Loucy (cell line): ENCODE measurements at regions not wholly inside any gene's neighbourhood (a gene's known extent, or its start where the extent isn't known, plus 50 kb on each side); places are given as distances from the start of the nearest gene placed in this dataset.

Source experiments
- H2AFZ ChIP-seq: fragments of 200-600 bp; sonication (generic); 2 replicates; pipeline ENCODE4 v1.6.0; 2016; ENCODE audit warnings: antibody characterized with exemption, mild to moderate bottlenecking, low read length, moderate library complexity
- H3F3A ChIP-seq: fragments of 200-600 bp; 2 replicates; pipeline ENCODE4 v1.6.0; 2016; ENCODE audit warnings: antibody characterized with exemption, low read depth, mild to moderate bottlenecking
- H3K27me3 ChIP-seq: fragments of 200-600 bp; sonication (generic); 2 replicates; pipeline ENCODE4 v1.6.1; 2014; ENCODE audit warnings: low read length, mild to moderate bottlenecking; ENCODE audit not compliant: insufficient read depth, poor library complexity, severe bottlenecking
- H3K36me3 ChIP-seq: fragments of 200-600 bp; sonication (generic); 2 replicates; pipeline ENCODE4 v1.6.1; 2016; ENCODE audit warnings: low read length; ENCODE audit not compliant: insufficient read depth
- H3K4me1 ChIP-seq: fragments of 200-600 bp; sonication (generic); 2 replicates; pipeline ENCODE4 v1.5.1; 2014; ENCODE audit warnings: low read length, mild to moderate bottlenecking; ENCODE audit not compliant: insufficient read depth, poor library complexity, severe bottlenecking
- H3K4me2 ChIP-seq: fragments of 200-600 bp; sonication (generic); 2 replicates; pipeline ENCODE4 v1.6.0; 2014; ENCODE audit warnings: antibody characterized with exemption, low read length, low read depth, mild to moderate bottlenecking; ENCODE audit not compliant: poor library complexity, severe bottlenecking
- H3K4me3 ChIP-seq: fragments of 200-600 bp; sonication (generic); 2 replicates; pipeline ENCODE4 v1.5.1; 2014; ENCODE audit warnings: low read length, mild to moderate bottlenecking, mixed read lengths; ENCODE audit not compliant: poor library complexity, severe bottlenecking
- H3K79me2 ChIP-seq: fragments of 200-600 bp; sonication (generic); 2 replicates; pipeline ENCODE4 v1.6.1; 2014; ENCODE audit warnings: low read length; ENCODE audit not compliant: insufficient read depth
- H3K9ac ChIP-seq: fragments of 200-600 bp; sonication (generic); 2 replicates; pipeline ENCODE4 v1.6.0; 2014; ENCODE audit warnings: mild to moderate bottlenecking, low read depth, low read length, moderate library complexity; ENCODE audit not compliant: poor library complexity, severe bottlenecking
- H3K9me2 ChIP-seq: fragments of 200-600 bp; sonication (generic); replicated peaks from 2 replicates; pipeline ENCODE4 v1.6.1; 2016; ENCODE audit warnings: low read depth, low read length, mixed read lengths
- H3K9me3 ChIP-seq: fragments of 200-600 bp; sonication (generic); 2 replicates; pipeline ENCODE4 v1.6.1; 2014; ENCODE audit warnings: mild to moderate bottlenecking, antibody characterized with exemption, low read length, low read depth; ENCODE audit not compliant: insufficient read depth
- H4K20me1 ChIP-seq: fragments of 200-600 bp; sonication (generic); 2 replicates; pipeline ENCODE4 v1.6.0; 2014; ENCODE audit warnings: antibody characterized with exemption, low read length, mild to moderate bottlenecking; ENCODE audit not compliant: insufficient read depth, poor library complexity, severe bottlenecking
- CTCF ChIP-seq: fragments of 200-600 bp; sonication (generic); conservative IDR thresholded peaks from 2 replicates; pipeline ENCODE4 v1.5.1; 2014; ENCODE audit warnings: mild to moderate bottlenecking, antibody characterized with exemption, low read length
- EZH2phosphoT487 ChIP-seq: fragments of 200-600 bp; IDR thresholded peaks from 2 replicates; pipeline ENCODE4 v1.6.1; 2018; ENCODE audit warnings: antibody characterized with exemption, mild to moderate bottlenecking, moderate library complexity, borderline replicate concordance

DNA sequence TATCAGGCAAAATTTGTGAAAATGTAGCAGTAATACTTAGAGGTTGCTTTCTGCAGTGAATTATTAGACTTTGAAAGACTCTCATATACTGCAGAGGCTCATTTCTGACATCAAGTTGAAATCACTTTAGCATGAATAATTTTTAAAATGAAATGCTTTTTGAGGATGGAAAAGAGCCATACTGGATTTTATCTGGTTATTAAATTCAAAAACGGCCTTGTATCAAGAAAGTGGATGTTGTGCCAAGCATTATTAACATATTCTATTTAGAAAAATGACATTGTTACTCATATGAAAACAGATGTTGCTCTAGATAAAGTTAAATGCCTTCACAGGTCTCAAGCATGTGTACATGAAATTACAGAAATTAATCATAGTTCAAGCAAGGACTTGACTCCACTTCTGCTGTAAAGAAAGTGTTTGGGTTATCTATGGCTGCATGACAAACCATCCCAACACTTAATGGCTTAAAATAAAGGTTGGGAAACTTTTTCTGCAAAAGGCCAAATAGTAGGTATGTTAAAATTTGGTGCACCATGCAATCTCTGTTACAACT is 64.5 kb upstream of the ZNF280D start:
- Histone ChIP-seq H3K79me2 (no peaks in the 10 kb centered on the region), H3K4me3 (no peak overlapping the region), H3F3A (no peaks in the 10 kb centered on the region), H3K36me3 (no peaks in the 10 kb centered on the region), H3K27me3 (no peaks in the 10 kb centered on the region), H3K9me2 (no peaks in the 10 kb centered on the region), H2AFZ (no peak overlapping the region), H3K9ac (no peak overlapping the region), H3K4me1 (peaks cover 13% of the 10 kb centered on the region), H3K4me2 (no peak overlapping the region), H4K20me1 (no peaks in the 10 kb centered on the region), H3K9me3 (peaks cover 10% of the 10 kb centered on the region; the same call in 1 of the 2 replicates)
- TF ChIP-seq CTCF = no peak
- no peak for TF ChIP-seq EZH2phosphoT487

DNA sequence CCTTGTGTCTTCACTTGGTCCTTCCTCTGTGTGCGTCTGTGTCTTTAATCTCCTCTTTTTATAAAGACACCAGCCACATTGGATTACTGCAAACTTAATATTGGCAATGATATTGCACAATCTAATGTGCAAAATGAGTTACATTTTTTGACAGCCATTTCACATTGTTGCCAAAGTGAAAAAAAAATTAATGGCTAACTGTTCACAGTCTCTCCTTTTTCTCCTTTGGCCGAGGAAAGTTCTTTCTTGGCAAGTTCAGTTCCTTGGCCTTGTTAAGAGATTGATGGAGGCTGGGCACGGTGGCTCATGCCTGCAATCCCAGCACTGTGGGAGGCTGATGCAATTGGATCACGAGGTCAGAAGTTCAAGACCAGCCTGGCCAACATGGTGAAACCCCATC is 62.2 kb upstream of the ZNF280D start:
- TF ChIP-seq CTCF (no peak), EZH2phosphoT487 (no peak)
- H3K36me3 ChIP-seq = no peaks in the 10 kb centered on the region
- H3K79me2 ChIP-seq = no peaks in the 10 kb centered on the region
- no peaks in the 10 kb centered on the region for H4K20me1 ChIP-seq
- no peak overlapping the region for H3K9ac ChIP-seq
- H3K27me3 ChIP-seq = no peaks in the 10 kb centered on the region
- H3K9me2 ChIP-seq = no peaks in the 10 kb centered on the region
- no peak overlapping the region for H2AFZ ChIP-seq
- no peaks in the 10 kb centered on the region for H3F3A ChIP-seq
- peaks cover 3% of the 10 kb centered on the region for H3K4me1 ChIP-seq
- H3K4me3 ChIP-seq = no peak overlapping the region
- no peak overlapping the region for H3K4me2 ChIP-seq
- H3K9me3 ChIP-seq = peaks cover 15% of the 10 kb centered on the region; the same call in 1 of the 2 replicates

GRCh38 chr15:56794553-56795329 is 61.4 kb upstream of the ZNF280D start:
- Histone ChIP-seq H3K4me2 (no peak overlapping the region), H3K36me3 (no peaks in the 10 kb centered on the region), H3K4me3 (no peak overlapping the region), H3K9me2 (no peaks in the 10 kb centered on the region), H3F3A (no peaks in the 10 kb centered on the region), H3K4me1 (peaks cover 3% of the 10 kb centered on the region), H3K79me2 (no peaks in the 10 kb centered on the region), H2AFZ (no peak overlapping the region), H4K20me1 (no peaks in the 10 kb centered on the region), H3K9ac (no peak overlapping the region), H3K9me3 (peaks cover 15% of the 10 kb centered on the region; the same call in 1 of the 2 replicates), H3K27me3 (no peaks in the 10 kb centered on the region)
- no peak for TF ChIP-seq CTCF
- TF ChIP-seq EZH2phosphoT487 = no peak
